ENCODE measurements at regions not wholly inside any gene's neighbourhood (a gene's known extent, or its start where the extent isn't known, plus 50 kb on each side); places are given as distances from the start of the nearest gene placed in this dataset.
"Not testable (repeated sequence)": the region's sequence is repeated elsewhere in the genome, so short reads cannot be mapped to it uniquely, and the experiment has no call there.

- H3K4me3 ChIP-seq (ENCODE audit: low read length): no peak overlapping the region
- no peak for TF ChIP-seq CTCF (conservative IDR thresholded peaks at IDR 0.05; ENCODE audit: low read length)
- no peak for DNase-seq (ENCODE audit: low read depth)
Observed at GRCh38 chr7:13603661-13604060, 385.8 kb downstream of the ETV1 start.

GRCh38 chr7:13604178-13604577 lies 385.3 kb downstream of the ETV1 start:
- H3K4me3 ChIP-seq (ENCODE audit: low read length): no peak overlapping the region
- no peak for DNase-seq (ENCODE audit: low read depth)
- TF ChIP-seq CTCF (conservative IDR thresholded peaks at IDR 0.05; ENCODE audit: low read length): no peak

GRCh38 chr7:13610372-13610771 lies 379.1 kb downstream of the ETV1 start:
- no peak overlapping the region for H3K4me3 ChIP-seq (ENCODE audit: low read length)
- DNase-seq (ENCODE audit: low read depth): no peak
- no peak for TF ChIP-seq CTCF (conservative IDR thresholded peaks at IDR 0.05; ENCODE audit: low read length)

GRCh38 chr7:13615679-13616078 lies 373.8 kb downstream of the ETV1 start:
- TF ChIP-seq CTCF (conservative IDR thresholded peaks at IDR 0.05; ENCODE audit: low read length): no peak
- no peak for DNase-seq (ENCODE audit: low read depth)
- no peak overlapping the region for H3K4me3 ChIP-seq (ENCODE audit: low read length)

GRCh38 chr7:13627455-13627854 lies 362.0 kb downstream of the ETV1 start:
- DNase-seq (ENCODE audit: low read depth): no peak
- TF ChIP-seq CTCF (conservative IDR thresholded peaks at IDR 0.05; ENCODE audit: low read length): no peak
- no peak overlapping the region for H3K4me3 ChIP-seq (ENCODE audit: low read length)

GRCh38 chr7:13628239-13629001 lies 361.0 kb downstream of the ETV1 start:
- no peak overlapping the region for H3K4me3 ChIP-seq (ENCODE audit: low read length)
- peak; percentile 63 for DNase-seq (ENCODE audit: low read depth)
- no peak for TF ChIP-seq CTCF (conservative IDR thresholded peaks at IDR 0.05; ENCODE audit: low read length)

GRCh38 chr7:13631207-13632049 lies 358.0 kb downstream of the ETV1 start:
- not testable (repeated sequence) for H3K4me3 ChIP-seq (ENCODE audit: low read length)
- peak; percentile 33 for DNase-seq (ENCODE audit: low read depth)

Measured in AG10803 (cell line).